ENCODE measurements at regions not wholly inside any gene's neighbourhood (a gene's known extent, or its start where the extent isn't known, plus 50 kb on each side); places are given as distances from the start of the nearest gene placed in this dataset.
A peak's percentile ranks its signal among the peaks of the same experiment; 100 is the strongest.

DNA sequence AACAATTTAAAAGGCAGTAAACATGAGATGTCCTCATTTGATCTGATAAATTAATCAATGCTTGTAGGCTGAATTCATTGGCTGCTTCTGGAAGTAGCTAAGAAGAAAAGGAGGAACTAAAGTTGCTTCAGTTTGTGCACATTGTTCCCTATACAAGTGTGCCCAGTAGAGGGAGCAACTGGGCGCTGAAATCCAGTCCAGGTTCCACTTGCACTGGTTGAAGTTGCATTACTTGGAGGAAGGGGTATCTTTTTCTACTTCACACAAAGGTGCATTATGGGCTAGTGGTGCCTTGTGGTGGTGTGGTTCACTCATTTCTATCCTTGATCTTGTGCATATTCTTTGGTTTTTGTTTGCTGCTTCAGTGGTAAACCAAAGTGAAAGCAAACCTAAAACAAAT is 67.9 kb upstream of the SOX3 start:
- Histone ChIP-seq H3K79me2 (ENCODE audit: insufficient read depth, low read length) (no peaks in the 10 kb centered on the region), H3K23me2 (ENCODE audit: insufficient read length, low read depth, low read length, poor library complexity, severe bottlenecking) (no peaks in the 10 kb centered on the region), H3K23ac (ENCODE audit: insufficient read length, low read depth, low read length) (no peak overlapping the region), H2BK5ac (ENCODE audit: insufficient read length, low read length) (no peak overlapping the region), H3K79me1 (ENCODE audit: insufficient read depth, low read depth, low read length, poor library complexity, severe bottlenecking) (no peaks in the 10 kb centered on the region), H2AK5ac (ENCODE audit: insufficient read length, low read length) (no peak overlapping the region), H3K18ac (ENCODE audit: insufficient read length, low read depth, low read length) (no peak overlapping the region), H3K27ac (ENCODE audit: insufficient read length, low read depth, low read length) (no peak overlapping the region), H4K8ac (replicated peaks; ENCODE audit: insufficient read length, low read depth, low read length) (no peak overlapping the region), H3K4me2 (ENCODE audit: insufficient read depth, insufficient read length, low read length) (no peak overlapping the region), H3K27me3 (ENCODE audit: insufficient read depth, low read length) (no peaks in the 10 kb centered on the region), H3T11ph (ENCODE audit: low read length) (no peak overlapping the region), H2BK12ac (ENCODE audit: insufficient read length, low read depth, low read length) (no peak overlapping the region), H3K4ac (ENCODE audit: low read depth, low read length) (no peak overlapping the region), H2BK20ac (ENCODE audit: low read depth, low read length, poor library complexity, severe bottlenecking) (no peak overlapping the region), H4K91ac (ENCODE audit: insufficient read length, low read depth, low read length) (no peak overlapping the region), H4K5ac (ENCODE audit: insufficient read length, low read depth, low read length) (no peak overlapping the region), H2BK120ac (ENCODE audit: low read depth, low read length, poor library complexity, severe bottlenecking) (no peak overlapping the region), H2BK15ac (ENCODE audit: low read depth, low read length) (no peak overlapping the region), H4K20me1 (ENCODE audit: control insufficient read depth, insufficient read depth, insufficient read length) (no peaks in the 10 kb centered on the region), H3K14ac (ENCODE audit: insufficient read depth, low read length) (no peak overlapping the region), H2AFZ (ENCODE audit: low read length) (no peak overlapping the region), H3K9me3 (ENCODE audit: control insufficient read depth, low read depth, low read length) (no peaks in the 10 kb centered on the region), H3K9ac (ENCODE audit: extremely low read depth, insufficient read length, low read length) (no peak overlapping the region), H3K56ac (ENCODE audit: insufficient read length, low read depth, low read length) (no peak overlapping the region), H3K4me1 (ENCODE audit: insufficient read depth, low read length) (no peaks in the 10 kb centered on the region)
- 0 out of 5 replicates have a peak, but pooled peaks cover 0 to 2% of the 10 kb centered on the region in 2 experiments for H3K9me3 Mint-ChIP-seq
- no peaks in the 10 kb centered on the region for H3K27me3 Mint-ChIP-seq (ENCODE audit: low read depth)
- peaks cover 5 to 6% of the 10 kb centered on the region in 2 experiments for H3K4me1 Mint-ChIP-seq
- no peak overlapping the region for H3K4me3 Mint-ChIP-seq
- TF ChIP-seq, protein P1, sequence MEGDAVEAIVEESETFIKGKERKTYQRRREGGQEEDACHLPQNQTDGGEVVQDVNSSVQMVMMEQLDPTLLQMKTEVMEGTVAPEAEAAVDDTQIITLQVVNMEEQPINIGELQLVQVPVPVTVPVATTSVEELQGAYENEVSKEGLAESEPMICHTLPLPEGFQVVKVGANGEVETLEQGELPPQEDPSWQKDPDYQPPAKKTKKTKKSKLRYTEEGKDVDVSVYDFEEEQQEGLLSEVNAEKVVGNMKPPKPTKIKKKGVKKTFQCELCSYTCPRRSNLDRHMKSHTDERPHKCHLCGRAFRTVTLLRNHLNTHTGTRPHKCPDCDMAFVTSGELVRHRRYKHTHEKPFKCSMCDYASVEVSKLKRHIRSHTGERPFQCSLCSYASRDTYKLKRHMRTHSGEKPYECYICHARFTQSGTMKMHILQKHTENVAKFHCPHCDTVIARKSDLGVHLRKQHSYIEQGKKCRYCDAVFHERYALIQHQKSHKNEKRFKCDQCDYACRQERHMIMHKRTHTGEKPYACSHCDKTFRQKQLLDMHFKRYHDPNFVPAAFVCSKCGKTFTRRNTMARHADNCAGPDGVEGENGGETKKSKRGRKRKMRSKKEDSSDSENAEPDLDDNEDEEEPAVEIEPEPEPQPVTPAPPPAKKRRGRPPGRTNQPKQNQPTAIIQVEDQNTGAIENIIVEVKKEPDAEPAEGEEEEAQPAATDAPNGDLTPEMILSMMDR (conservative IDR thresholded peaks at IDR 0.05), result peak; percentile 93
- peak; percentile 52 for DNase-seq
- no peak overlapping the region for H3K27ac Mint-ChIP-seq
- WGBS (ENCODE audit: extremely low coverage, insufficient read length, low lambda C conversion rate), result no CpG with 5 or more reads among the region's 1 CpG
- H3K36me3 Mint-ChIP-seq (ENCODE audit: insufficient read depth in 1 of 3, low read depth in 3 of 3), result no peaks in the 10 kb centered on the region

Measured in H9 (cell line).